ENCODE measurements at regions not wholly inside any gene's neighbourhood (a gene's known extent, or its start where the extent isn't known, plus 50 kb on each side); places are given as distances from the start of the nearest gene placed in this dataset.
"Not testable (repeated sequence)": the region's sequence is repeated elsewhere in the genome, so short reads cannot be mapped to it uniquely, and the experiment has no call there.

- H3K36me3 Mint-ChIP-seq (ENCODE audit: low read depth), result no peaks in the 10 kb centered on the region
- H3K27ac ChIP-seq (ENCODE audit: low read depth in 1 of 2, low read length in 2 of 2), result no peak overlapping the region
Observed at GRCh38 chr6:67687396-67687795, 947.7 kb upstream of the ADGRB3 start.

GRCh38 chr6:67686225-67686624, 948.9 kb upstream of the ADGRB3 start:
- H3K27me3 ChIP-seq (ENCODE audit: control insufficient read depth in 1 of 2, insufficient read depth in 2 of 2, low read length in 2 of 2); POLR2A ChIA-PET; H3K27ac Mint-ChIP-seq; DNase-seq; ATAC-seq (ENCODE audit: poor library complexity); H3K4me3 ChIP-seq (ENCODE audit: low read length); intact Hi-C loops (cut with DNase I, micrococcal nuclease); H3K27ac ChIP-seq (ENCODE audit: low read depth in 1 of 2, low read length in 2 of 2); H3K36me3 ChIP-seq (ENCODE audit: insufficient read depth, low read length); H3K4me1 ChIP-seq (ENCODE audit: insufficient read depth, low read length); H3K4me3 Mint-ChIP-seq; CTCF ChIA-PET; H3K4me1 Mint-ChIP-seq (ENCODE audit: low read depth); H3K27me3 Mint-ChIP-seq; H3K9me3 ChIP-seq (ENCODE audit: control insufficient read depth in 1 of 2, insufficient read depth in 1 of 2, low read length in 2 of 2); H3K9me3 Mint-ChIP-seq; H3K36me3 Mint-ChIP-seq (ENCODE audit: low read depth): not testable (repeated sequence)

More at GRCh38 chr6:67687396-67687795, 947.7 kb upstream of the ADGRB3 start:
- CTCF ChIA-PET, result no interaction called here
- intact Hi-C loops (cut with DNase I, micrococcal nuclease), result no loop called here
- POLR2A ChIA-PET, result no interaction called here
- Mint-ChIP-seq H3K4me3 (no peak overlapping the region), H3K27me3 (no peaks in the 10 kb centered on the region), H3K9me3 (peaks cover 3% of the 10 kb centered on the region), H3K4me1 (ENCODE audit: low read depth) (no peaks in the 10 kb centered on the region), H3K27ac (no peak overlapping the region)
- Histone ChIP-seq H3K27me3 (ENCODE audit: control insufficient read depth in 1 of 2, insufficient read depth in 2 of 2, low read length in 2 of 2) (no peaks in the 10 kb centered on the region), H3K9me3 (ENCODE audit: control insufficient read depth in 1 of 2, insufficient read depth in 1 of 2, low read length in 2 of 2) (peaks cover 0 to 5% of the 10 kb centered on the region in 2 experiments), H3K4me1 (ENCODE audit: insufficient read depth, low read length) (no peaks in the 10 kb centered on the region), H3K4me3 (ENCODE audit: low read length) (no peak overlapping the region), H3K36me3 (ENCODE audit: insufficient read depth, low read length) (no peaks in the 10 kb centered on the region)
- DNase-seq, result no peak
- TF ChIP-seq CTCF (IDR thresholded peaks at IDR 0.05), result no peak
- no peak for ATAC-seq (ENCODE audit: poor library complexity)

GRCh38 chr6:67683960-67684359, 951.1 kb upstream of the ADGRB3 start:
- Mint-ChIP-seq H3K4me3 (no peak overlapping the region), H3K36me3 (ENCODE audit: low read depth) (no peaks in the 10 kb centered on the region), H3K27ac (no peak overlapping the region), H3K9me3 (peaks cover 6% of the 10 kb centered on the region), H3K4me1 (ENCODE audit: low read depth) (no peaks in the 10 kb centered on the region), H3K27me3 (no peaks in the 10 kb centered on the region)
- Histone ChIP-seq H3K36me3 (ENCODE audit: insufficient read depth, low read length) (no peaks in the 10 kb centered on the region), H3K27ac (ENCODE audit: low read depth in 1 of 2, low read length in 2 of 2) (no peak overlapping the region), H3K9me3 (ENCODE audit: control insufficient read depth in 1 of 2, insufficient read depth in 1 of 2, low read length in 2 of 2) (peaks cover 0 to 9% of the 10 kb centered on the region in 2 experiments), H3K4me1 (ENCODE audit: insufficient read depth, low read length) (no peaks in the 10 kb centered on the region), H3K27me3 (ENCODE audit: control insufficient read depth in 1 of 2, insufficient read depth in 2 of 2, low read length in 2 of 2) (no peaks in the 10 kb centered on the region), H3K4me3 (ENCODE audit: low read length) (no peak overlapping the region)
- ATAC-seq (ENCODE audit: poor library complexity) (no peak), DNase-seq (no peak)
- ChIA-PET POLR2A (no interaction called here), CTCF (no interaction called here)
- intact Hi-C loops (cut with DNase I, micrococcal nuclease), result no loop called here
- TF ChIP-seq CTCF (IDR thresholded peaks at IDR 0.05), result no peak

GRCh38 chr6:67680297-67680932, 954.7 kb upstream of the ADGRB3 start:
- Mint-ChIP-seq H3K27ac (no peak overlapping the region), H3K27me3 (no peaks in the 10 kb centered on the region)
- no peak for ATAC-seq (ENCODE audit: poor library complexity)

More at GRCh38 chr6:67680297-67680932, 954.7 kb upstream of the ADGRB3 start:
- Mint-ChIP-seq H3K9me3 (peaks cover 9% of the 10 kb centered on the region), H3K4me3 (no peak overlapping the region), H3K4me1 (ENCODE audit: low read depth) (no peaks in the 10 kb centered on the region), H3K36me3 (ENCODE audit: low read depth) (no peaks in the 10 kb centered on the region)
- TF ChIP-seq CTCF (IDR thresholded peaks at IDR 0.05), result no peak
- Histone ChIP-seq H3K27me3 (ENCODE audit: control insufficient read depth in 1 of 2, insufficient read depth in 2 of 2, low read length in 2 of 2) (no peaks in the 10 kb centered on the region), H3K9me3 (ENCODE audit: control insufficient read depth in 1 of 2, insufficient read depth in 1 of 2, low read length in 2 of 2) (peaks cover 0 to 9% of the 10 kb centered on the region in 2 experiments), H3K4me1 (ENCODE audit: insufficient read depth, low read length) (no peaks in the 10 kb centered on the region), H3K4me3 (ENCODE audit: low read length) (no peak overlapping the region), H3K27ac (ENCODE audit: low read depth in 1 of 2, low read length in 2 of 2) (no peak overlapping the region), H3K36me3 (ENCODE audit: insufficient read depth, low read length) (no peaks in the 10 kb centered on the region)
- intact Hi-C loops (cut with DNase I, micrococcal nuclease), result no loop called here
- CTCF ChIA-PET, result no interaction called here
- POLR2A ChIA-PET, result no interaction called here
- DNase-seq, result no peak
